ENCODE measurements at regions not wholly inside any gene's neighbourhood (a gene's known extent, or its start where the extent isn't known, plus 50 kb on each side); places are given as distances from the start of the nearest gene placed in this dataset.

GRCh38 chr12:45587877-45588533 lies 141.5 kb upstream of the ARID2 start:
- H3K4me3 ChIP-seq (ENCODE audit: insufficient read depth, low read depth, low read length) = no peak overlapping the region
- no peaks in the 10 kb centered on the region for H3K36me3 ChIP-seq (replicated peaks; ENCODE audit: control insufficient read depth, insufficient read depth, low read length)
- no peak for DNase-seq
- H3K27me3 ChIP-seq (ENCODE audit: control insufficient read depth, insufficient read depth, low read length) = no peaks in the 10 kb centered on the region

DNA sequence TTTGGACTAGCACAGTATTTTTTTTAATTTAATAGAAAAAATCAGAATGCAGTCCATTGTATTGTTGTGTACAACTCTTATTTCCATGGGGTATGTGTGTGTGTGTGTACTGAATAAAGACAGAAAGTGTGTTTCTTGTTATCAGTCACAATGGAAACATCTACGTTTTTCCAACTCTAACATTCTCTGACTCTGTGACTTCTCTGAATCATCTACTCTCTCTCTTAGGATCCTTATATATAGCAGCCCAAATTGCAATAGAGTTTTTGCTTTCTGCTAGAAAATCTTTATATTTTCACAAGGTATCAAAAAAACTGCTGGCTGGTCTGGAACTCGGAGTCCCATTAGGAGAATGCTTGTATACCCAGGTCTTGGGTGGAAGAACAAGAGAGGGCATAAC lies 138.9 kb upstream of the ARID2 start:
- Histone ChIP-seq H3K27me3 (ENCODE audit: control insufficient read depth, insufficient read depth, low read length) (no peaks in the 10 kb centered on the region), H3K36me3 (replicated peaks; ENCODE audit: control insufficient read depth, insufficient read depth, low read length) (no peaks in the 10 kb centered on the region), H3K4me3 (ENCODE audit: insufficient read depth, low read depth, low read length) (no peak overlapping the region)
- DNase-seq = no peak

DNA sequence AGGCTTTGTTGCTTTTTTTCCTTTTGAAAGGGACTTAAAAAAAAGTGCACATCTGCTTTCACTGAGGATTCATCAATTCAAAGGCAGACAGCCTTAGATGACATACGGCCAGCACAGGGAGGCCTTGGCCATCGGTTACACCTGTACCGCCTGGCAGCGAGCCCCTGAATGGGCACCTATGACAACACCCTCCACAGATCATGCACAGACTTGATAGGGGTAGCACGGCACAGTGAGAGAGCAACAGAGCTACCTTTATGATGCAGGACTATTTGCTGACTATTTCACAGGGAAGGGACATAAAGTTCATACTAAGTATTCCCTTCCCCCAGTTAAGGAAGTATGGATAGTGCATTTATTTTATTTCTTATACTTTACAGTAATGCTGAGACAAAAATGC lies 137.9 kb upstream of the ARID2 start:
- H3K4me3 ChIP-seq (ENCODE audit: insufficient read depth, low read depth, low read length) = no peak overlapping the region
- H3K36me3 ChIP-seq (replicated peaks; ENCODE audit: control insufficient read depth, insufficient read depth, low read length) = no peaks in the 10 kb centered on the region
- DNase-seq = no peak
- H3K27me3 ChIP-seq (ENCODE audit: control insufficient read depth, insufficient read depth, low read length) = no peaks in the 10 kb centered on the region

DNA sequence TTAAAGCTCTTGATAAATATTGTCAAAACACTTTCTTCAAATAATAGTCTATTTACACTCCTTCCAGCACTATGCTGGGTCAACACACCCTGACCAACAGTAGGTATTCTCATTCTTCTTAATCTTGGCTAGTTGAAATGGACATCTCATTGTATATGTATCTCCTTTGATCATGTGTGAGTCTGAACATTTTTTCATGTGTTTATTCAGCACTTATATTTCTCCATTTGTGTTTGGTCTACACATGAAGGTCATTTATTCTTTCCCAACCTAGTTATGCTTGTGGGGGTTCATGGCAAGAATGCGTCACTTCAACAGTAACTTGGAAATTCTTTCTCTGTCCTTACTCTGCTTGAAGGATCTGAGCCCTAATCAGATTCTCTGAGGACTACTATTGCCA lies 133.1 kb upstream of the ARID2 start:
- no peak overlapping the region for H3K4me3 ChIP-seq (ENCODE audit: insufficient read depth, low read depth, low read length)
- H3K27me3 ChIP-seq (ENCODE audit: control insufficient read depth, insufficient read depth, low read length) = no peaks in the 10 kb centered on the region
- no peak for DNase-seq
- no peaks in the 10 kb centered on the region for H3K36me3 ChIP-seq (replicated peaks; ENCODE audit: control insufficient read depth, insufficient read depth, low read length)

DNA sequence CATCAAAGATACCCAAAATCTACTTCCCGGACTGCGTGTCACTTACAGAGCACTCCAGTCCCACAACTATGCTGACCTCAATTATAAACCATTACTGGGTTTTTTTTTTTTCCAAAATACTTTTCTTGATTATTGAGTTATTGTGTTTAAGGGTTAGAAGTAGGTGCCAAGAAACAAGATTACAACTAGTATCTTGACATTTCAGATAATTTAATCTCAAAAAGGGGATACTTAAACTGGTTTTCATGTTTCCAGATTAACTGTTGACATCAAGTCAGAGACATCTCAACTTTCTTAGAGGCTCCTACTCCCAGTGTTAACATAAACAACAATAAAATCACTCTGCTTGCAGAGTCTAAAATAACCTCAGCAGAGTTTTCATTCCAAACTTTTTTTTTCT lies 131.2 kb upstream of the ARID2 start:
- Histone ChIP-seq H3K36me3 (replicated peaks; ENCODE audit: control insufficient read depth, insufficient read depth, low read length) (no peaks in the 10 kb centered on the region), H3K27me3 (ENCODE audit: control insufficient read depth, insufficient read depth, low read length) (no peaks in the 10 kb centered on the region), H3K4me3 (ENCODE audit: insufficient read depth, low read depth, low read length) (no peak overlapping the region)
- no peak for DNase-seq

DNA sequence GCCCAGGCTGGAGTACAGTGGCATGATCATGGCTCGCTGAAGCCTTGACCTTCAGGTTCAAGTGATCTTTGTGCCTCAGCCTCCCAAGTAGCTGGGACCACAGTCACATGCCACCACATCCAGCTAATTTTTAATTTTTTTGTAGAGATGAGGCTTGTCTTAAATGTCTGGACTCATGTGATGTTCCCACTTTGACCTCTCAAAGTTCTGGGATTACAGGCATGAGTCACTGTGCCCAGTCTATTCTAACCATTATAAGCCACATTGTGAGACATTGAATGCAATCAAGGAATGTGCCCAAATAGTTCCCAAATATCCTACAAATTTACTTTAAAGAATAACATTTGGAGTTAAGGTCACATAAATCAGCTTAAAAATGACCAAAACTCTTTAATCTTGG lies 130.7 kb upstream of the ARID2 start:
- Histone ChIP-seq H3K27me3 (ENCODE audit: control insufficient read depth, insufficient read depth, low read length) (no peaks in the 10 kb centered on the region), H3K4me3 (ENCODE audit: insufficient read depth, low read depth, low read length) (no peak overlapping the region), H3K36me3 (replicated peaks; ENCODE audit: control insufficient read depth, insufficient read depth, low read length) (no peaks in the 10 kb centered on the region)
- no peak for DNase-seq

- Histone ChIP-seq H3K27me3 (ENCODE audit: control insufficient read depth, insufficient read depth, low read length) (no peaks in the 10 kb centered on the region), H3K4me3 (ENCODE audit: insufficient read depth, low read depth, low read length) (no peak overlapping the region), H3K36me3 (replicated peaks; ENCODE audit: control insufficient read depth, insufficient read depth, low read length) (no peaks in the 10 kb centered on the region)
- DNase-seq = no peak
Measured at GRCh38 chr12:45599196-45599595, 130.3 kb upstream of the ARID2 start.

GRCh38 chr12:45601390-45601789 lies 128.1 kb upstream of the ARID2 start:
- H3K27me3 ChIP-seq (ENCODE audit: control insufficient read depth, insufficient read depth, low read length) = no peaks in the 10 kb centered on the region
- H3K36me3 ChIP-seq (replicated peaks; ENCODE audit: control insufficient read depth, insufficient read depth, low read length) = no peaks in the 10 kb centered on the region
- DNase-seq = no peak
- H3K4me3 ChIP-seq (ENCODE audit: insufficient read depth, low read depth, low read length) = no peak overlapping the region

DNA sequence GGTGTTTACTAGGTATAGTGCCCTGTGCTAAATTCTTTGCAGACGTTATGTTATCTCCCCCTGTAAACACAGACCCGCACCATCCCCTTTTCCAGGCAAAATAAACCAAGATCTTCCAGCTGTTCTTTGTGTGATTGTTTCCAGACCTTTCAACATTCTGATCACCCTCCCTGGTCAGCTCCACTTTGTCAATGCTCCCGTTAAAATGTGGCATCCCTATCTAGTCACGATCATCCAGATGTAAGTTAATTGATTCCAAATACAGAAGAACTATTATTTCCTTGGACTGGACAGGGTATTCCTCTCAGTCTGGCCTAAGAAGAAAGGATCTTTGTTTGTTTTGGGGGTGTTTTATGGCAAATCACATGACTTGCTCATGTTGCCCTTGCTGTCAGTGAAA lies 127.6 kb upstream of the ARID2 start:
- no peak for DNase-seq
- no peak overlapping the region for H3K4me3 ChIP-seq (ENCODE audit: insufficient read depth, low read depth, low read length)
- no peaks in the 10 kb centered on the region for H3K36me3 ChIP-seq (replicated peaks; ENCODE audit: control insufficient read depth, insufficient read depth, low read length)
- no peaks in the 10 kb centered on the region for H3K27me3 ChIP-seq (ENCODE audit: control insufficient read depth, insufficient read depth, low read length)

DNA sequence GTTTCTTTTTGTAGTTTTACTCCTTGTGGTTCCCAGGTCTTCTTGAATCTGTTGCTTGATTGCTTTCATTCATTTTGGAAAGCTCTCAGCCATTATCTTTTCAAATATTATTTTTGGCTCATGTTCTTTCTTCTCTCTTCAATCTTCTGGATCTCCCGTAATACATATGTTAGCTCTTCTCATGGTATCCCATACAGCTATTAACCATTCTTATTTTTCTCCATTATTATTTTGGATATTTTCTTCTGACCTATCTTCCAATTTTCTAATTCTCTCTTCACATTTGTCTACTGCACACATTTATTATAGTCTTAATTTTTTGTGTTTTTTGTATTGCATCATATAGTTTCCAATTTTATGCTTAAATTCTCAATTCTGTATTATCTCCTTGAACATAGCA lies 123.9 kb upstream of the ARID2 start:
- no peak for DNase-seq
- no peak overlapping the region for H3K4me3 ChIP-seq (ENCODE audit: insufficient read depth, low read depth, low read length)
- H3K27me3 ChIP-seq (ENCODE audit: control insufficient read depth, insufficient read depth, low read length) = no peaks in the 10 kb centered on the region
- H3K36me3 ChIP-seq (replicated peaks; ENCODE audit: control insufficient read depth, insufficient read depth, low read length) = no peaks in the 10 kb centered on the region

- Histone ChIP-seq H3K27me3 (ENCODE audit: control insufficient read depth, insufficient read depth, low read length) (no peaks in the 10 kb centered on the region), H3K36me3 (replicated peaks; ENCODE audit: control insufficient read depth, insufficient read depth, low read length) (no peaks in the 10 kb centered on the region), H3K4me3 (ENCODE audit: insufficient read depth, low read depth, low read length) (no peak overlapping the region)
- no peak for DNase-seq
Measured at GRCh38 chr12:45611061-45611460, 118.4 kb upstream of the ARID2 start.

DNA sequence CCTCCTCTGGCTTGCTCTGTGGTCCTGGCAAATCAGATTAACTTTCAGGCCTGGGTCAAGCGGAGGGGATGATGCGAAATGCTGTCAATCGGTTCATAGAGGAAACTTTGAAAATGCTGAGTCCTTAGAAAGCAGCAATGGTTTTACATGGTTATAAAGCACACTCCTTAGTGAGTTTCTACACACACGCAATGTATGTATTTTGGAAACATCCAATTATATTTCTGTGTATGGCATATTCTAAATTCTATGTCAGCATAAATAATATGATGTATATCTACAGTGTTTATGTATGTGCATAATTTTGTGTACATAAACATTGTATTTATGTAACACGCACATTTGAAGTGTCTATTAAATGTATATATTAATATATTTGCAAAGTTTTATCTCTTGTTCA lies 118.0 kb upstream of the ARID2 start:
- DNase-seq = no peak
- H3K36me3 ChIP-seq (replicated peaks; ENCODE audit: control insufficient read depth, insufficient read depth, low read length) = no peaks in the 10 kb centered on the region
- no peak overlapping the region for H3K4me3 ChIP-seq (ENCODE audit: insufficient read depth, low read depth, low read length)
- H3K27me3 ChIP-seq (ENCODE audit: control insufficient read depth, insufficient read depth, low read length) = no peaks in the 10 kb centered on the region

DNA sequence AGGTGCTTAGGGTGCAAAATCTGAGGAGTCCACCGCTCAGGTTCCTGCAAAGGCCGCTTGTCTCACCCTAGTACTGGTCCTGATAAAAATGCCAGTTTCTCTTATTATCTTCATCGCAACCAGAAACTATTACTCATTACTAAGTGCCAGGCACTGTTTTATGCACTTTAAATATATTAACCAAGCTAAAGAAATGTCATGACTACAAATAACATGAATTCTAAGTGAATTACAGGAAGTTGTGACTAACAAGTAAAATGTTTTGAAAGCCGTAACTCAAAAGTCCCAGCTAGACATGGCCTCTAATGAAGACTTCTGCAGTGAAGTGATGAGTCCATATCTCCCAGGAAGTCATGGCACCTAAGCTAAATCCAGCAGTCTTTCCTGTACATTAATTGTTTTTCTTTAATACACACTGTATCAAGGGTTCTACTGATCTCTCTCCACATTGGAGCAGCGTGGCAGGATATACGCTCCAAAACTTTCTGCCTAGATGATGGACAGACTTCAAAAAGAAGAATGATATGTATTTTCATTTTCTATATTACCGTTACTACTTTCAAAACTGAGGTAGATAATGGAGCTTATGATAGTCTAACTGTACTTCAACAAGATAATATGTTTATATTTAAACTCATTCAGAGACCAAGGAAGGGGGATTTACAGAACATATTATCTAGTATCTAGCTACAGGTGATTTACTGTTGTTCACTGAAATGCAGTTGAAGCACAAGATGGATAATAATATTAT lies 117.3 kb upstream of the ARID2 start:
- Histone ChIP-seq H3K27me3 (ENCODE audit: control insufficient read depth, insufficient read depth, low read length) (no peaks in the 10 kb centered on the region), H3K36me3 (replicated peaks; ENCODE audit: control insufficient read depth, insufficient read depth, low read length) (no peaks in the 10 kb centered on the region), H3K4me3 (ENCODE audit: insufficient read depth, low read depth, low read length) (no peak overlapping the region)
- DNase-seq = no peak

- no peaks in the 10 kb centered on the region for H3K36me3 ChIP-seq (replicated peaks; ENCODE audit: control insufficient read depth, insufficient read depth, low read length)
- no peaks in the 10 kb centered on the region for H3K27me3 ChIP-seq (ENCODE audit: control insufficient read depth, insufficient read depth, low read length)
- no peak for DNase-seq
- H3K4me3 ChIP-seq (ENCODE audit: insufficient read depth, low read depth, low read length) = no peak overlapping the region
Measured at GRCh38 chr12:45613296-45613695, 116.2 kb upstream of the ARID2 start.

DNA sequence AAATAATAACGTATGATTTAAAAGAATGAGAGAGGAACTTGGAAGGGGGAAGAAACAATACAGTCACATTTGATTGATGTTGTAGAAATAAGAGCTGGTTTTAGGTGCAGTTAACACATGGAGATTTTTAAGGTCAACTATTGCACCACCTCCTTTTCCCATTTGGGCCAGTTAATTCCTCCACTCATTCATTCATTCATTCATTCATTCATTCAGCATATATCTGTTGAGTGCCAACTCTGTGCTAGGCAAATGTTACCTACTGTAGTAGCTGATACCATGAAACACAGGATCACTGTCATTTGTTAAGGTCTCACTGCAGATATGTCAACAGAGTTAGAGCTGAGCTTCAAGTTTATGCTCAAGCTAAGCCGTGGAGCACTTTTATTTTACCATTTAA lies 115.7 kb upstream of the ARID2 start:
- no peak for DNase-seq
- Histone ChIP-seq H3K27me3 (ENCODE audit: control insufficient read depth, insufficient read depth, low read length) (no peaks in the 10 kb centered on the region), H3K4me3 (ENCODE audit: insufficient read depth, low read depth, low read length) (no peak overlapping the region), H3K36me3 (replicated peaks; ENCODE audit: control insufficient read depth, insufficient read depth, low read length) (no peaks in the 10 kb centered on the region)

Measured in H7 (cell line).